Spleen (tissue), 11 donors: ENCODE measurements at regions not wholly inside any gene's neighbourhood (a gene's known extent, or its start where the extent isn't known, plus 50 kb on each side); places are given as distances from the start of the nearest gene placed in this dataset.
A peak's percentile ranks its signal among the peaks of the same experiment; 100 is the strongest.

Source experiments
- DNase-seq: peaks from one replicate; pipeline ENCODE4 v3.0.0-alpha.2; 2020
- H3K27ac ChIP-seq, 8 donors: fragments of 200-600 bp; sonication (generic) in 7 of 8; 1 replicate in 4 of 8; 2 replicates in 4 of 8; pipeline versions ENCODE4 v1.5.0 to v1.8.0; 2016 to 2021; ENCODE audit warnings: inconsistent platforms in 4 of 8, mild to moderate bottlenecking in 4 of 8, moderate library complexity in 1 of 8
- H3K27me3 ChIP-seq, 7 donors: fragments of 200-600 bp; sonication (generic) in 6 of 7; replicated peaks in 1 of 7; 1 replicate in 4 of 7; 2 replicates in 3 of 7; pipeline versions ENCODE4 v1.5.0 to v1.8.0; 2016 to 2021; ENCODE audit warnings: inconsistent platforms in 3 of 7, mild to moderate bottlenecking in 1 of 7
- H3K36me3 ChIP-seq, 6 donors: fragments of 200-600 bp; sonication (generic) in 5 of 6; 1 replicate in 4 of 6; 2 replicates in 2 of 6; pipeline versions ENCODE4 v1.5.0 to v1.8.0; 2016 to 2021; ENCODE audit warnings: inconsistent platforms in 2 of 6
- H3K4me1 ChIP-seq, 6 donors: fragments of 200-600 bp; sonication (generic) in 5 of 6; 1 replicate in 3 of 6; 2 replicates in 3 of 6; pipeline versions ENCODE4 v1.5.0 to v1.8.0; 2016 to 2021; ENCODE audit warnings: inconsistent platforms in 3 of 6
- H3K4me3 ChIP-seq, 8 donors: fragments of 200-600 bp; sonication (generic) in 7 of 8; 1 replicate in 4 of 8; 2 replicates in 4 of 8; pipeline versions ENCODE4 v1.5.0 to v1.8.0; 2016 to 2021; ENCODE audit warnings: inconsistent platforms in 4 of 8, mild to moderate bottlenecking in 4 of 8, moderate library complexity in 2 of 8
- H3K9me3 ChIP-seq, 8 donors: fragments of 200-600 bp; sonication (generic) in 7 of 8; 1 replicate in 4 of 8; 2 replicates in 4 of 8; pipeline versions ENCODE4 v1.5.0 to v1.8.0; 2016 to 2021; ENCODE audit warnings: inconsistent platforms in 4 of 8
- POLR2A ChIP-seq, 3 donors: fragments of 450-650 bp; IDR thresholded peaks; one replicate each; pipeline ENCODE4 v1.5.1; 2017; ENCODE audit warnings: antibody characterized with exemption in 3 of 3, mild to moderate bottlenecking in 1 of 3
- POLR2AphosphoS5 ChIP-seq, 3 donors: sonication (generic); formaldehyde crosslinking; IDR thresholded peaks; one replicate each; pipeline ENCODE4 v1.5.1; 2017; ENCODE audit warnings: antibody characterized with exemption in 3 of 3
- WGBS, 5 donors: extraction: QIAGEN DNeasy Blood & Tissue Kit in 3 of 5; methylation state at CpG; one replicate each; pipeline versions ENCODE4 v1.1.5 to v1.1.7; 2013 to 2018; 5-methylcytosine and 5-hydroxymethylcytosine counted together
- intact Hi-C: fragments of 100-400 bp; cut with DNase I; formaldehyde crosslinking; loops from one replicate; pipeline ENCODE4 v1.15.0; 2023; ENCODE audit warnings: low total_unique reads
- TF ChIP-seq, protein P1 (sequence below), 11 experiments: fragments of 200-600 bp in 7 of 11; fragments of 450-650 bp in 4 of 11; sonication (generic) in 4 of 11; IDR thresholded peaks in 8 of 11; conservative IDR thresholded peaks in 3 of 11; 1 replicate in 7 of 11; 2 replicates in 4 of 11; pipeline versions ENCODE4 v1.4.0 to v1.8.0; 2016 to 2021; ENCODE audit warnings: antibody characterized with exemption in 11 of 11, inconsistent platforms in 4 of 11, mild to moderate bottlenecking in 1 of 11
- donor health status: healthy with polysubstance abuse.
- donor health status: DM: no; HTN: no; CAD: no; lungs with moderate emphysema.
- donor health status: DM: no; HTN: no; CAD: no.
- donor health status: Bipolar disorder and iron deficiency.
- donor health status: healthy.
- donor health status: DM: no; HTN: no; CAD: no.
- donor health status: DM: yes; HTN: yes; CAD: no.

DNA sequence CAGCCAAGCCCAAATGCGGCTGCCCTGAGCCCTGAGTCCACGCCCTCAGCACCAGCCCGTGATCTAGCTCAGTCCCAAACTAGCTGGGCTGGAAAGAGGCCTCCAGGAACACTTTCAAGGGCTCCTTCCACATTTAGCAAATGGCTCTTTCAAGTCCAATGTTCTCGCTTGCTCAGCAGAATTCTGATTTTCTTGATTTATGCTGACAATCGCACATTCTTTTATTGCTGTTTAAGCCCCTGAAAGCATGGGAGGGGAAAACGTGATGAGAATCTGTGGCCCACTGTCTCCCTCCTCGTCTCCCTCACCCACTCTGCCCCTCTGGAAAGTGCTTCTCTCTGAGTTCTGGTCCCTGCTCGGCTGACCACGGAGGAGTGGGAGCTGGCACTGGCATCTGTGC is 293.8 kb downstream of the FOXL1 start:
- 67 to 83% (median 81%) methylated on average over 9 of the region's 9 CpGs for WGBS, 5 donors
- no peak for DNase-seq

GRCh38 chr16:86872833-86873232 is 294.5 kb downstream of the FOXL1 start:
- peak; percentile 47 for DNase-seq
- TF ChIP-seq POLR2A (IDR thresholded peaks at IDR 0.05), result no peak
- TF ChIP-seq, protein P1, sequence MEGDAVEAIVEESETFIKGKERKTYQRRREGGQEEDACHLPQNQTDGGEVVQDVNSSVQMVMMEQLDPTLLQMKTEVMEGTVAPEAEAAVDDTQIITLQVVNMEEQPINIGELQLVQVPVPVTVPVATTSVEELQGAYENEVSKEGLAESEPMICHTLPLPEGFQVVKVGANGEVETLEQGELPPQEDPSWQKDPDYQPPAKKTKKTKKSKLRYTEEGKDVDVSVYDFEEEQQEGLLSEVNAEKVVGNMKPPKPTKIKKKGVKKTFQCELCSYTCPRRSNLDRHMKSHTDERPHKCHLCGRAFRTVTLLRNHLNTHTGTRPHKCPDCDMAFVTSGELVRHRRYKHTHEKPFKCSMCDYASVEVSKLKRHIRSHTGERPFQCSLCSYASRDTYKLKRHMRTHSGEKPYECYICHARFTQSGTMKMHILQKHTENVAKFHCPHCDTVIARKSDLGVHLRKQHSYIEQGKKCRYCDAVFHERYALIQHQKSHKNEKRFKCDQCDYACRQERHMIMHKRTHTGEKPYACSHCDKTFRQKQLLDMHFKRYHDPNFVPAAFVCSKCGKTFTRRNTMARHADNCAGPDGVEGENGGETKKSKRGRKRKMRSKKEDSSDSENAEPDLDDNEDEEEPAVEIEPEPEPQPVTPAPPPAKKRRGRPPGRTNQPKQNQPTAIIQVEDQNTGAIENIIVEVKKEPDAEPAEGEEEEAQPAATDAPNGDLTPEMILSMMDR (IDR thresholded peaks at IDR 0.05 in 8 of 11, conservative IDR thresholded peaks at IDR 0.05 in 3 of 11), result no peak
- TF ChIP-seq POLR2AphosphoS5 (IDR thresholded peaks at IDR 0.05), result no peak
- WGBS, 5 donors, result 91 to 97% (median 93%) methylated on average over 8 of the region's 8 CpGs
- H3K36me3 ChIP-seq, result no peaks in the 10 kb centered on the region
- intact Hi-C loops, result no loop called here
- no peak overlapping the region for H3K4me3 ChIP-seq
- H3K9me3 ChIP-seq, result peaks cover 0 to 12% (median 0%) of the 10 kb centered on the region in 8 donors
- H3K27ac ChIP-seq, result no peak overlapping the region
- peaks cover 0 to 78% (median 3%) of the 10 kb centered on the region in 7 donors for H3K27me3 ChIP-seq
- no peaks in the 10 kb centered on the region for H3K4me1 ChIP-seq

More for the DNA sequence above, 293.8 kb downstream of the FOXL1 start:
- intact Hi-C loops, result no loop called here
- Histone ChIP-seq H3K4me3 (no peak overlapping the region), H3K27me3 (peaks cover 0 to 73% (median under 1%) of the 10 kb centered on the region in 7 donors), H3K9me3 (peaks cover 0 to 12% (median 0%) of the 10 kb centered on the region in 8 donors), H3K4me1 (no peaks in the 10 kb centered on the region), H3K27ac (no peak overlapping the region), H3K36me3 (no peaks in the 10 kb centered on the region)
- TF ChIP-seq, protein P1 (IDR thresholded peaks at IDR 0.05 in 8 of 11, conservative IDR thresholded peaks at IDR 0.05 in 3 of 11), result no peak
- no peak for TF ChIP-seq POLR2AphosphoS5 (IDR thresholded peaks at IDR 0.05)

DNA sequence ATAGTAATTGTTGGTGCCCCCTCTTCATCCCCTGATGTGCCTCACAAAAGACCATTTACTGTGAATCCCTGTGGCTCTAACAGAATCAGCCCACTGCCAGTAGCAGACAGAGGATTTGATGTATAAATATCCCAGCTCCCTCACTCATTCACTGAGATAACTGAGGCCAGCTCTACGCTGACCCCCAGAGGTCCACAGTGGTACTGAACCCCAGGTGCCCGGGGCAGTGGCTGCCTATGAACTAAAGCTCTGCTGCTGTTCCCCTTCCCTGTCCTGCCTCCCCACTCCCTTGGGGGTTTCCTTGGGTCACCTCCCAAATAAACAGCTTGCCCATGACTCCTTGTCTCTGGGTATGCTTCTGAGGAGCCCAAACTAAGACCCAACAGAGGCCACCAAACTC is 295.8 kb downstream of the FOXL1 start:
- Histone ChIP-seq H3K9me3 (peaks cover 0 to 12% (median 0%) of the 10 kb centered on the region in 8 donors), H3K36me3 (no peaks in the 10 kb centered on the region), H3K27ac (no peak overlapping the region), H3K4me3 (no peak overlapping the region), H3K27me3 (peaks cover 0 to 80% (median 13%) of the 10 kb centered on the region in 7 donors), H3K4me1 (no peaks in the 10 kb centered on the region)
- TF ChIP-seq POLR2AphosphoS5 (IDR thresholded peaks at IDR 0.05) (no peak), POLR2A (IDR thresholded peaks at IDR 0.05) (no peak)
- TF ChIP-seq, protein P1 (IDR thresholded peaks at IDR 0.05 in 8 of 11, conservative IDR thresholded peaks at IDR 0.05 in 3 of 11), result peak in 7 of 11 experiments; percentile 17 to 53 (median 48)
- 49 to 85% (median 58%) methylated on average over 2 of the region's 2 CpGs for WGBS, 5 donors
- intact Hi-C loops, result no loop called here
- no peak for DNase-seq

- intact Hi-C loops, result no loop called here
- Histone ChIP-seq H3K9me3 (peaks cover 0 to 12% (median 0%) of the 10 kb centered on the region in 8 donors), H3K4me1 (no peaks in the 10 kb centered on the region), H3K4me3 (no peak overlapping the region), H3K27me3 (peaks cover 0 to 90% (median 19%) of the 10 kb centered on the region in 7 donors), H3K36me3 (no peaks in the 10 kb centered on the region), H3K27ac (no peak overlapping the region)
- TF ChIP-seq, protein P1 (IDR thresholded peaks at IDR 0.05 in 8 of 11, conservative IDR thresholded peaks at IDR 0.05 in 3 of 11), result no peak
- no peak for TF ChIP-seq POLR2A (IDR thresholded peaks at IDR 0.05)
- no peak for TF ChIP-seq POLR2AphosphoS5 (IDR thresholded peaks at IDR 0.05)
- no peak for DNase-seq
- WGBS, 5 donors, result 78 to 93% (median 89%) methylated on average over 10 of the region's 10 CpGs
Observed at GRCh38 chr16:86876499-86876898, 298.1 kb downstream of the FOXL1 start.
